DMS79 treated with DMSO at 0.1 percent for 48 hours (cell line): ENCODE measurements at regions not wholly inside any gene's neighbourhood (a gene's known extent, or its start where the extent isn't known, plus 50 kb on each side); places are given as distances from the start of the nearest gene placed in this dataset.
"Not testable (repeated sequence)": the region's sequence is repeated elsewhere in the genome, so short reads cannot be mapped to it uniquely, and the experiment has no call there.

ENCODE experiments used
- DNase-seq: peaks from one replicate; lab custom pipeline; 2025; lab: John Stamatoyannopoulos, UW

- DNase-seq: no peak
These were observed 296.3 kb downstream of the PCDH7 start for GRCh38 chr4:31016322-31017061.

GRCh38 chr4:31020363-31020762 is 300.2 kb downstream of the PCDH7 start:
- DNase-seq: no peak

GRCh38 chr4:31021008-31021407 is 300.8 kb downstream of the PCDH7 start:
- DNase-seq: no peak

- DNase-seq: no peak
These were observed 302.5 kb downstream of the PCDH7 start for GRCh38 chr4:31022702-31023101.

GRCh38 chr4:31023109-31023508 is 302.9 kb downstream of the PCDH7 start:
- no peak for DNase-seq

- DNase-seq: no peak
These were observed 303.6 kb downstream of the PCDH7 start for GRCh38 chr4:31023742-31024141.

- not testable (repeated sequence) for DNase-seq
These were observed 304.6 kb downstream of the PCDH7 start for GRCh38 chr4:31024781-31025180.

GRCh38 chr4:31026256-31026655 is 306.1 kb downstream of the PCDH7 start:
- DNase-seq: no peak

GRCh38 chr4:31034550-31034949 is 314.4 kb downstream of the PCDH7 start:
- no peak for DNase-seq

- no peak for DNase-seq
These were observed 315.6 kb downstream of the PCDH7 start for GRCh38 chr4:31035761-31036160.

GRCh38 chr4:31037703-31038102 is 317.5 kb downstream of the PCDH7 start:
- no peak for DNase-seq

- no peak for DNase-seq
These were observed 319.2 kb downstream of the PCDH7 start for GRCh38 chr4:31039382-31039781.

GRCh38 chr4:31040106-31040505 is 319.9 kb downstream of the PCDH7 start:
- no peak for DNase-seq

- DNase-seq: no peak
These were observed 321.2 kb downstream of the PCDH7 start for GRCh38 chr4:31041385-31041784.

- DNase-seq: no peak
These were observed 321.7 kb downstream of the PCDH7 start for GRCh38 chr4:31041853-31042252.

- DNase-seq: no peak
These were observed 323.4 kb downstream of the PCDH7 start for GRCh38 chr4:31043382-31044062.

- no peak for DNase-seq
These were observed 325.0 kb downstream of the PCDH7 start for GRCh38 chr4:31045151-31045550.

- no peak for DNase-seq
These were observed 325.7 kb downstream of the PCDH7 start for GRCh38 chr4:31045724-31046318.

- no peak for DNase-seq
These were observed 331.0 kb downstream of the PCDH7 start for GRCh38 chr4:31051151-31051550.

GRCh38 chr4:31051565-31051964 is 331.4 kb downstream of the PCDH7 start:
- no peak for DNase-seq

GRCh38 chr4:31052519-31052918 is 332.4 kb downstream of the PCDH7 start:
- DNase-seq: no peak

GRCh38 chr4:31053451-31053850 is 333.3 kb downstream of the PCDH7 start:
- DNase-seq: no peak

GRCh38 chr4:31054295-31054694 is 334.1 kb downstream of the PCDH7 start:
- DNase-seq: no peak
